Neural cell (in vitro differentiated cells): ENCODE measurements at regions not wholly inside any gene's neighbourhood (a gene's known extent, or its start where the extent isn't known, plus 50 kb on each side); places are given as distances from the start of the nearest gene placed in this dataset.

Experiments
- POLR2AphosphoS5 ChIP-seq: IDR thresholded peaks from 2 replicates; pipeline ENCODE4 v1.6.1; 2012
- REST ChIP-seq: IDR thresholded peaks from 2 replicates; pipeline ENCODE4 v1.6.1; 2012; ENCODE audit warnings: borderline replicate concordance
- TF ChIP-seq, protein P1 (sequence below): fragments of 450-650 bp; IDR thresholded peaks from 2 replicates; pipeline ENCODE4 v1.5.1; 2014; ENCODE audit warnings: antibody characterized with exemption, mild to moderate bottlenecking, moderate library complexity; ENCODE audit not compliant: poor library complexity, severe bottlenecking

GRCh38 chr18:37661061-37661460 lies 95.5 kb upstream of the CELF4 start:
- TF ChIP-seq, protein P1, sequence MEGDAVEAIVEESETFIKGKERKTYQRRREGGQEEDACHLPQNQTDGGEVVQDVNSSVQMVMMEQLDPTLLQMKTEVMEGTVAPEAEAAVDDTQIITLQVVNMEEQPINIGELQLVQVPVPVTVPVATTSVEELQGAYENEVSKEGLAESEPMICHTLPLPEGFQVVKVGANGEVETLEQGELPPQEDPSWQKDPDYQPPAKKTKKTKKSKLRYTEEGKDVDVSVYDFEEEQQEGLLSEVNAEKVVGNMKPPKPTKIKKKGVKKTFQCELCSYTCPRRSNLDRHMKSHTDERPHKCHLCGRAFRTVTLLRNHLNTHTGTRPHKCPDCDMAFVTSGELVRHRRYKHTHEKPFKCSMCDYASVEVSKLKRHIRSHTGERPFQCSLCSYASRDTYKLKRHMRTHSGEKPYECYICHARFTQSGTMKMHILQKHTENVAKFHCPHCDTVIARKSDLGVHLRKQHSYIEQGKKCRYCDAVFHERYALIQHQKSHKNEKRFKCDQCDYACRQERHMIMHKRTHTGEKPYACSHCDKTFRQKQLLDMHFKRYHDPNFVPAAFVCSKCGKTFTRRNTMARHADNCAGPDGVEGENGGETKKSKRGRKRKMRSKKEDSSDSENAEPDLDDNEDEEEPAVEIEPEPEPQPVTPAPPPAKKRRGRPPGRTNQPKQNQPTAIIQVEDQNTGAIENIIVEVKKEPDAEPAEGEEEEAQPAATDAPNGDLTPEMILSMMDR = no peak
- TF ChIP-seq REST (no peak), POLR2AphosphoS5 (no peak)
